NCI-H446 treated with DMSO at 0.1 percent for 48 hours (cell line): ENCODE measurements at regions not wholly inside any gene's neighbourhood (a gene's known extent, or its start where the extent isn't known, plus 50 kb on each side); places are given as distances from the start of the nearest gene placed in this dataset.

Experiments
- DNase-seq: peaks from one replicate; lab custom pipeline; 2025; lab: John Stamatoyannopoulos, UW

DNA sequence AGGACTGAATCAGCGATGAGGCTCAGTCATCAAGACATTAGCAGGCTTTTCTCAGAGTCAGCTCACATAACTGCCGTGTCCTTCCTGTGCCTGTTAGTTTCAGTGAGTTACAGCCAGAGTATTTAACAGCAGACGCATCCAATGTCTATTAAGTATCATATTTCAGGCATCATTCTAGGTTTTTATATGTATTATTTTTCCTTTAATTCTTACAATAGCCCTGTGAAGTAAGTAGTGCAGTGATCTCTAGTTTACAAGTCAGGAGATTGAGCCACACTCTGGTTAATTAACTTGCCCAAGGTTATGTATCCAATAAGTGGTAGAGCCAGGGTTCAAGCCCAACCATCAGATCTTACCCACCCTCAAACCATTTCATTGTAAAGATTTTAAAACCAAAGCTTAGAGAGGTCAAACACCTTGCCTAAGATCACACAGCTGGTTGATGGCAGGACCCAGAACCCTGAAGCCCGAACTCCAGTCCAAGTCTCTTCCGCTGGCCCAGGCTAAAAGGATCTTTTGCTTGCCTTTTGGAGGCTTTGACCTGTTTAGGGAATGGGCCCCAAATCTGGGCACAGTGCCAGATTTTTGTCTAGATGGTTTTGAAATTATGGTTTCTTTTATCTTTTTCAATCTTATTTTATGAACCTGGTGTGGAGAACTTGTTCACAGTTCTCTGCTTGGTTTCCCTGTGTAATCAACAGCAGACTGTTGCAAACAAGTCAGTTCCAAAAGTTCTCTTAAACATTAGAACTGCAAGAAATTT lies 261.2 kb upstream of the CLINT1 start:
- DNase-seq = no peak

GRCh38 chr5:158117467-158118160 lies 258.7 kb upstream of the CLINT1 start:
- no peak for DNase-seq

DNA sequence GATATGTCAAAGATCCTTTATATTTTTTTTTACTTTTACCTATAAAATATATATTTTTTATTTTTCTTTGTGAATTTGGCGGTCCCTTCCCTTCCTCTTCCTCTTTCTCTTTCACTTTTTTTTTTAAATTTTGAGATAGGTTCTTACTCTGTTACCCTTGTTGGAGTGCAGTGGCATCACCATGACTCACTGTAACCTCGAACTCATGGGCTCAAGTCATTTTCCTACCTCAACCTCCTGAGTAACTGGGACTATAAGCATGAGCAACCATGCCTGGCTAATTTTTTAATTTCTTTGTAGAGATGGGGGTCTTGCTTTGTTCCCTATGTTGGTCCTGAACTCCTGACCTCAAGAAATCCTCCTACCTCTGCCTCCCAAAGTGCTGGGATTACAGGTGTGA lies 258.0 kb upstream of the CLINT1 start:
- DNase-seq = no peak

GRCh38 chr5:158115468-158115867 lies 256.5 kb upstream of the CLINT1 start:
- DNase-seq = no peak

DNA sequence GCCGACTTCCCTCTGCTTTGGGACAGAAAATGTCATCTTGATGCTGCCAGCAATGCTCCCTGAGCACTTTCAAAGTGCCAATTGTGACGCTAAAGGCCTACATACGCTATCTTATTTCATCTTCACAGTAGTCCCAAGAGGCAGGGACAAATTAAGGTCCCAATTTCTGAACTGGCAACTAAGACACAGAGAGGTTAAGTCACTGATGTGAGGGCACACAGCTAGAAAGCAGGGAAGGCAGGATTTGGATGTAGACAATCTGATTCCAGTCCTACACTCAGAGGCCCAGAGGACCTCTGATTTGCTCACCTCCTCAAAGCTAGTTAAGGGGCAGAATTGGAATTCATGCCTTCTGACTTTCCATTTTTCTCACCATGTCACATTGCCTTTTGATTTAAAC lies 249.2 kb upstream of the CLINT1 start:
- no peak for DNase-seq

- DNase-seq = no peak
These were observed 241.5 kb upstream of the CLINT1 start for GRCh38 chr5:158100373-158100888.

DNA sequence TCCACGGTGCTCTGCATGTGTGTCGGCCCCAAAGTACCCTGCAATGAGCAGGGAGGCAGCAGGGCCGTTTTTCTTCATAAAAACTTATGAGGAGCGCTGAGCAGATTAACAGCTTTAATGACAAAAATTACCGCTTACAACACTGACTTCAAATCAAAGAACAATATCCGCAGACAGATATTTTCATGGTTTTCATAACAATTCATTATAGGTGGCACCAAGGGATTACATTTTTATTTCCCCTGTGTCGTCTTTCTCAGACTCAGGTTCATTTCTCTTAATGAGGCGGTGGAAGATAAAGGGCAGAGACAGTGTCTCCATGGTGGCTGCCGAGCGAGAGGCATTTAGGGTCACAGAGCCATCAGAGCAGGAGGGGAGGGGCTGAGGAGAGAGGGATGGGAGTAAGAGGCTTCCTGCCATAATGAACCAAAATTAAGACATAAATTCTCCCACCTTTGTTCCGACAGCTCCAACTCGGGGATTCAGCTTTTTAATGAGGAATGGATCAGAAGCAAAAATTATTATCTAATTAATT lies 240.7 kb upstream of the CLINT1 start:
- DNase-seq = no peak

DNA sequence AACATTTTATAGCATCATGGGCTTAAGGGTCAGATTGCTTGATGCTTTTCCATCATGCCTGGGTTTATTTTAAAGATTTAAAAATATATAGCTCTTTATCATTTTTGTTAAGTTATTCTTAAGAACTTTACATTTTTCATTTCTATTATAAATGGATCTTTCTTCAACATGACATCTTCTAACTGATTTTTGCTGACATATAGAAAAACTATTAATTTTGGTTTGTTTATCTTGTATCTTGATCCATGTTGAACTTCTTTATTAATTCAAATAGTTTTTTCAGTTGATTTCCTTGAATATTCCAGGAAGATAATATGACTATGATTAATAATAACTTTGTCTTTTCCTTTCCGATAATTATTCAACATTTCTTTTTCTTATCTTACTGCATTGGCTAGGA lies 237.9 kb upstream of the CLINT1 start:
- DNase-seq = no peak

DNA sequence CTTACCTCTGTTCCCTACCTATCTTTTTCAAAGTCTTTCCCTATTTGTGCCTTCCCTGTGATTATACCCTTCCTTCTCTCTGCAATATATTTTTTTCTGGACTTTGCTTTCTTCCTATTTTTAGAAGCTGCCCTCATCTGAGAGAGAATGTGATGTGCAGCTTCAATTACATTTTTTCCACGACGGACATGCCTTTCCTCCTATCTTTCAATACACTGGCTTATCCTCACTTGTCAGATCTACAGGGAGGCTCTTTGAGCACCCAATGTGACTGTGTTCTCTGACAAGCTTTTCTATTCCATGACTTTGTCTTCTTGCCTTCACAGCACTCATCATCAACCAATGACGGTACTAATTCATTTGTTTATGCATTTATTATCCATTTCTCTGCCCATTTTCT lies 227.9 kb upstream of the CLINT1 start:
- DNase-seq = no peak

GRCh38 chr5:158084292-158084691 lies 225.3 kb upstream of the CLINT1 start:
- no peak for DNase-seq

DNA sequence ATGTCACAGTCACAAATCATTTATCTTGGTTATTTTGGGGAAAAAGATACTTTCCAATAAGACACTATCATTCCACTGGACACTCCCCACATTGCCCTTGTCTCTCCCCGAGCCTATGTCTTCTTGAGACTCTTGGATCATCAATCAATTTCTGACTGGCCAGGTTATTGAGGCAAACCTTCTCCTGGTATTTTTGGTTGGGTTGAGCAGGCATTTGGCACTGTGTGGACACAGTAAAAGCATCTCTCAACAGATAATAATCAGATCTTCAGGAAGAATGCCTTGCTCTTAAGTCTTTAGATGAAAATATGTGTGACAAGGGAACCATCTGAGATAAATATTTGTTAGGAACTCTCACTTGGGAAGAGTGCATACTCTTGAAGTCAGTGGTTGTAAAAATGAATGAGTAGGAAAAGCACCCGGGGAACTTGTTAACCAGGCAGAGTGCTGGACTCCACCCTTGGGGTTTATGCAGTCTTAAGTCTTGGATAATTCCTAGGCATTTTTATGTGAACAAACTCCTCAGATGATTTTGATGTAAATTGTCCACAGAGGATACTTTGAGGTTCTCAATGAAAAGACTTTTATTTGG lies 223.8 kb upstream of the CLINT1 start:
- DNase-seq = no peak

DNA sequence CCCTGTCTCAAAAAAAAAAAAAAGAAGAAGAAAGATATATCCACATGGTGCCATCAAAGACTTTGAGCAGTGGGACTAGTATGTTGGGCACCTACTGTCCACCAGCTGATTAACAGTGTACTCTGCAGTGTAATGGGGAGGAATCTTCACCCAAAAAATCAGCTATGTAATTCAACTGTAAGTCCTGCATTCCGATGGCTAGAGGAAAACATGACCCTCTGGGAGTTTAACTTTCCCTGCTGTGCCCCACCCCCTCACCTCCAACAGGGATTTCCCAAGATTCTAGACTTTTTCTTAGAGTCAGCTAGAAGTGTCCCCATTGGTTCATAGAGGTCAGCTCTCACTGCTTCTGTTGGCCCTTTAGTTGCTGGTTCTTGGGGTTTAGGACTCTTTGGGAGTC lies 221.2 kb upstream of the CLINT1 start:
- no peak for DNase-seq

DNA sequence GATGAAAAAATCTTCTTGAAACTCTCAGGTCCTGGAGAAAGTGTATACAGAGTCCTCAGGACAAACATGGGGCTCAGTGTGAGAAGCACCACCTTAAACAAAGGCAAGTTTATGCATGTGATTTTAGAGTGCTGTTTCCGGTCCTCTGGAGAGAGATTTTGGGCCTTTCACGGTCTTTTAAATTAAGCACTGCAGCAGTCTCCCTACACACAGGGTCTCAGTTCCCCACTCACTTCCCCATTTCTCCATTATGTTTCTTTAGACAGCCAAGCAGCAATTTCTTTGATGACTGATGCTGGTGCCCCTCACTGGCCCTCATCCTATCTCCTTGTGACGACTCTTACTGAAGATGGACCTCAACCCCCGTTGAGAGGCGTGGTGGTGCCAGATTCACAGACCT lies 220.2 kb upstream of the CLINT1 start:
- no peak for DNase-seq

DNA sequence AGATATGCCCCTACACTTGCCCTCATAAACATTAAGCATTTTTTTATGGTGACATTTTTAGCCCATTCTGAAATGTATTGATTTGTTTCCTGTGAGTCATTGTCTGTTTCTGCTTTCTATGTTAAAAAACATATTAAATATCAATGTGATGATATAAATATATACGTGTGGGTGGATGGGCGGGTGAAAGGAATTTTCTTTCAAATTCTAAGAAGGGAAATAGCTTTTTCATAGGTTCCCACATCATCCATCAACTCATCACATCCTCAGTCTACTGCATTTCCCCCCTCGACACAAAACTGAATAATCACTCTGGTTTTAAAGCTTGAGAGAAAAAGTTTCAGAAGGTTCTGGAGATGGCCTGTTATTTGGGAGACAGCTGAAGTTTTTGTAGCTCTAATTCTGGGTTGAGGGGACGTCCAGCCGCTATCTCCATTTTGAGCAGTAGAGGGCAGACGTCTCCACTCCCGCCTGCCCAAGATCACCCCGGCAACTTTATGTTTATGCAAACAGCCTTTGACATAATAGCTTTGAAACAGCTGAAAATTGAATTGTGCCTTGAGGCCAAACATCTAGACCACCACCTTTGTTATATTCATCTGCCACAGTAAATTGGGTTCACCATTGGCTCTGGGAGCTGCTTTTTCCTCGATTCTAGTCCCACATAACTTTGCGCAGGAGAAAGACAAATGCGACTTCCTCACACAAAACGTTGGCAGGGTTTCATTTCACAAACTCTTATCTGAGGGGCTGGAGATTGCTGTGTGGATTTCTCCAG lies 216.2 kb upstream of the CLINT1 start:
- peak; percentile 19 for DNase-seq

- no peak for DNase-seq
These were observed 215.6 kb upstream of the CLINT1 start for GRCh38 chr5:158074597-158074991.

DNA sequence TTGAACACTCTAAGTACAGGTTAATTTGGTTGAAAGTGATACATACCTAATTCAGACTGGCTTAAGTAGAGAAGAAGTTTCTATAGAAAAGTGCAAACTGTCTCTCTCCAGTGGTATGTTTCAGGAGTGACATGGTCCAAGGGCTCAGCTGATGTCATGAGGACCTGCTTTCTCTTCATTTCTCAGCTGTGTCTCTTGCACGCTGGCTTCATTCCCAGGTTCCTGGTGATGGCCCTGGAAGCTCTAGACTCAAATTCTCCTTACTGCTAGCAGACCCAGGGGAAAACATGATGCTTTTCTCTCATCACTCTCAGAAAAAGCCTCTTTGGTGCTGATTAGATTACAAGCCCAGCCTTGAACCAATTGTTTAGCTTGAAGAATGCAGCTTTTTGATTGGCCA lies 211.9 kb upstream of the CLINT1 start:
- no peak for DNase-seq

DNA sequence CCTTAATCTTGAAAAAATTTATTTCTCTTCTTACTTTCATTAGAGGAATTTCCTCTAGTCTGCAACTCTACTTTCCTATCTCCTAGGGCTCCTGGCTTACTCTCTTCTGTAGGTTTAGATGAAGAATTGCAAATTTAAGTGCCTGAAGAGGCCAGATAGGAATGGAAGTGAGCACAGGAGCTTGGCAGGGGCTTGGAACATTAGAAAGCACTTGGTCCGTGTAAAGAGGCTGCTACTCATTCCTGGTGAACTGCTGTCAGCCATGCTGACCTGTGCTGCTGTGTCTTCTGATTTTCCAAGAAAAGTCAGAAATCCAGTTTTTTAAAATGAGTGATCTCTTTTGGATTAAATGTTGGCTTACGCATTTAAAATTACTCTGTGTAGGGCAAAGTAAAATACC lies 210.9 kb upstream of the CLINT1 start:
- DNase-seq = no peak

DNA sequence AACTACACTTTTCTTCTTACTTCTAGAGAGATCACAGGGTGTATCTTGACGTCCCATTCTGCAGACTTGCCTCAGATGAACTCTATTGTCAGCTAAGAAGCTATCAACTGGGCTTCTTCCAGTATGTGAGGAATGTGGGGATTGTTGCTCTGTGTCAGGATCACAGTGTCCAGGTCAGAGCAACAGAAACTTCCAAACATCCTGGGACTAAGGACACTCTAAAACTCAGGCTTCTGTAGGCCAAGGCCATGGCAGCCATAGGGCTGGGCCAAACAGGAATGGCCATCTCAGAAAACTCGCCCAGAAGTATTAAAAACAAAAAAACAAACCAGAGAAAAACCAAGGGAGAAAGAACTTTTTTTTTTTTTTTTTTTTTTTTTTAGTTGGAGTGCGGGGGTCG lies 210.0 kb upstream of the CLINT1 start:
- DNase-seq = no peak

DNA sequence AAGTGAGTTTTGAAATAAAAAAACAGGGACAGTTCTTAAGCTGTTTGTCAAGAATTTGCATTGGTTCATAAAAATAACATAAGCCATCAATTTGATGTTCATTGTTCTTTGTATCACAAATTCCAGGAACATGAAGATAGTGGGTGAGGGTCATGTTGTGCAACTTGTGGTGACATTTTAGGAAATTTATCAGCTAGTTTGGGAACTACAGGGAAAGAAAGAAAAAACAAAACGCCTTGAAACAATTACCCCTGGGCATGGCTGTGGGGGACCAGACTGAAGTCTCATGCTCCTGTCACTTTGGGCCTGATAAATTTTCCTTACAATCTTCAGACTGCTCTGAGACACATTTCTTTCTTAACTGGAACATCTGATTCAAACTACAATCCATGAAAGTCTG lies 207.1 kb upstream of the CLINT1 start:
- no peak for DNase-seq

- DNase-seq = no peak
These were observed 205.6 kb upstream of the CLINT1 start for GRCh38 chr5:158064334-158065123.

- DNase-seq = no peak
These were observed 204.1 kb upstream of the CLINT1 start for GRCh38 chr5:158063052-158063451.
